K562 (cell line): ENCODE measurements at regions not wholly inside any gene's neighbourhood (a gene's known extent, or its start where the extent isn't known, plus 50 kb on each side); places are given as distances from the start of the nearest gene placed in this dataset.

Experiments
- ATAC-seq: fragments of 200-7000 bp; cut with Tn5 transposase; 3 replicates; pipeline ENCODE4 v1.9.1; 2020; ENCODE audit warnings: moderate library complexity
- BruUV-seq: library from RNA; stranded (reverse); fragments of 400-500 nt; replicated peaks from 2 replicates; lab custom pipeline; 2021; lab: Mats Ljungman, UMichigan
- CTCF ChIA-PET: fragments of 300-600 bp; formaldehyde crosslinking; extraction: SDS; loops from one replicate; lab custom pipeline; 2021; ENCODE audit warnings: low intra/inter-chr PET ratio; lab: Yijun Ruan, JAX
- POLR2A ChIA-PET: fragments of 300-600, 350-650 bp; sonication (Branson Sonifier 250); formaldehyde crosslinking; extraction: SDS; loops from one replicate; lab custom pipeline; 2021; ENCODE audit warnings: antibody characterized with exemption, inconsistent platforms; lab: Yijun Ruan, JAX
- DNase-seq, 4 experiments: peaks; one replicate each; pipeline versions ENCODE4 v3.0.0 to v3.0.0-alpha.2; 2011 to 2018; ENCODE audit warnings: low spot score in 3 of 4, mixed read lengths in 3 of 4; ENCODE audit errors: extremely low read depth in 1 of 4
- FAIRE-seq: peaks from 2 replicates; lab custom pipeline; 2011; peaks lifted over from hg19 to GRCh38; lab: Jason Lieb, UNC
- H2AFZ ChIP-seq: 2 replicates; pipeline ENCODE4 v1.6.0; 2011; ENCODE audit warnings: low read depth, low read length, control low read depth, inconsistent platforms
- H3K27ac ChIP-seq: fragments of 200-600 bp; 3 replicates; pipeline ENCODE4 v1.8.0; 2011; ENCODE audit warnings: low read depth, mild to moderate bottlenecking, control low read depth, inconsistent platforms, low read length, moderate library complexity, mixed read lengths; ENCODE audit errors: extremely low read depth
- H3K27me3 ChIP-seq, 2 experiments: fragments of 300-600 bp in 1 of 2; 2 replicates in 1 of 2; 3 replicates in 1 of 2; pipeline versions ENCODE4 v1.6.0 to v1.8.0; 2011; ENCODE audit warnings: inconsistent platforms in 2 of 2, low read length in 2 of 2, mild to moderate bottlenecking in 1 of 2, mixed read lengths in 1 of 2, moderate library complexity in 1 of 2; ENCODE audit not compliant: control insufficient read depth in 2 of 2, insufficient read depth in 2 of 2
- H3K36me3 ChIP-seq: fragments of 300-600 bp; 3 replicates; pipeline ENCODE4 v1.8.0; 2011; ENCODE audit warnings: mild to moderate bottlenecking, low read length, inconsistent platforms; ENCODE audit not compliant: control insufficient read depth, insufficient read depth
- H3K4me1 ChIP-seq, 2 experiments: fragments of 200-600 bp in 1 of 2; replicated peaks in 1 of 2; 2 replicates in 1 of 2; 3 replicates in 1 of 2; pipeline versions ENCODE4 v1.5.1 to v1.8.0; 2011; ENCODE audit warnings: inconsistent platforms in 2 of 2, low read length in 2 of 2, mild to moderate bottlenecking in 1 of 2, mixed read lengths in 1 of 2, moderate library complexity in 1 of 2; ENCODE audit not compliant: control insufficient read depth in 2 of 2, insufficient read depth in 2 of 2
- H3K4me2 ChIP-seq: 2 replicates; pipeline ENCODE4 v1.6.1; 2011; ENCODE audit warnings: low read length, control low read depth, inconsistent platforms, mixed read lengths; ENCODE audit not compliant: insufficient read depth
- H3K4me3 ChIP-seq: fragments of 200-600 bp; sonication (generic), shearing (Covaris generic); 2 replicates; pipeline ENCODE4 v1.5.1; 2016; ENCODE audit warnings: control low read depth, inconsistent platforms
- H3K79me2 ChIP-seq: fragments of 200-600 bp; 3 replicates; pipeline ENCODE4 v1.8.0; 2011; ENCODE audit warnings: low read length, inconsistent platforms; ENCODE audit not compliant: control insufficient read depth, insufficient read depth
- H3K9ac ChIP-seq, 2 experiments: 2 replicates each; pipeline versions ENCODE4 v1.6.0 to v1.6.1; 2011; ENCODE audit warnings: low read depth in 2 of 2, low read length in 2 of 2, control low read depth in 1 of 2, inconsistent platforms in 1 of 2, mild to moderate bottlenecking in 1 of 2, mixed read lengths in 1 of 2; ENCODE audit not compliant: insufficient read depth in 1 of 2
- H3K9me1 ChIP-seq: one replicate; pipeline ENCODE4 v1.6.0; 2011; ENCODE audit warnings: inconsistent platforms, mild to moderate bottlenecking, low read length, moderate library complexity; ENCODE audit not compliant: control insufficient read depth, insufficient read depth
- H3K9me3 ChIP-seq: replicated peaks from 2 replicates; pipeline ENCODE4 v1.5.1; 2011; ENCODE audit warnings: low read depth, low read length, inconsistent platforms; ENCODE audit not compliant: control insufficient read depth, insufficient read depth
- H4K20me1 ChIP-seq: replicated peaks from 2 replicates; pipeline ENCODE4 v1.6.1; 2011; ENCODE audit warnings: low read length, inconsistent platforms, mixed read lengths; ENCODE audit not compliant: control insufficient read depth, insufficient read depth
- HDAC6 ChIP-seq: IDR thresholded peaks from 2 replicates; pipeline ENCODE4 v1.6.1; 2012; ENCODE audit warnings: low read depth, mild to moderate bottlenecking, control low read depth, inconsistent platforms, low read length, moderate library complexity
- MYBL2 ChIP-seq, 2 experiments: fragments of 450-650 bp in 1 of 2; sonication (generic) in 1 of 2; formaldehyde crosslinking in 1 of 2; IDR thresholded peaks; 2 replicates each; pipeline versions ENCODE4 v1.6.1 to v1.8.1; 2017 to 2022; ENCODE audit warnings: borderline replicate concordance in 1 of 2, inconsistent platforms in 1 of 2, low read depth in 1 of 2, mild to moderate bottlenecking in 1 of 2, missing genetic modification reagents in 1 of 2, moderate library complexity in 1 of 2
- STAT5B ChIP-seq: fragments of 250-450 bp; sonication (Bioruptor Pico); IDR thresholded peaks from 2 replicates; pipeline ENCODE4 v1.8.0; 2021; ENCODE audit warnings: mild to moderate bottlenecking, inconsistent platforms
- ZNF586 ChIP-seq: fragments of 450-650 bp; formaldehyde crosslinking; conservative IDR thresholded peaks from 2 replicates; pipeline ENCODE4 v1.4.0; 2020; ENCODE audit warnings: mild to moderate bottlenecking, moderate library complexity
- WGBS: fragments of 100-300 bp; shearing (Covaris generic); methylation state at CpG from one replicate; pipeline ENCODE4 v1.1.6; 2016; ENCODE audit warnings: low coverage, mixed read lengths; ENCODE audit not compliant: insufficient coverage; ENCODE audit errors: missing lambda C conversion rate; 5-methylcytosine and 5-hydroxymethylcytosine counted together
- in situ Hi-C: fragments of 300-500 bp; cut with MboI; formaldehyde crosslinking; loops from 4 replicates; pipeline ENCODE4 v1.15.0; 2018; ENCODE audit warnings: inconsistent platforms, mixed read lengths
- intact Hi-C: fragments of 100-400 bp; cut with micrococcal nuclease; formaldehyde crosslinking; loops from 2 replicates; pipeline ENCODE4 v1.14.2; 2022
- TF ChIP-seq, protein P1 (sequence below): fragments of 450-650 bp; IDR thresholded peaks from 2 replicates; pipeline ENCODE4 v1.6.1; 2017; ENCODE audit warnings: antibody characterized with exemption, mild to moderate bottlenecking

DNA sequence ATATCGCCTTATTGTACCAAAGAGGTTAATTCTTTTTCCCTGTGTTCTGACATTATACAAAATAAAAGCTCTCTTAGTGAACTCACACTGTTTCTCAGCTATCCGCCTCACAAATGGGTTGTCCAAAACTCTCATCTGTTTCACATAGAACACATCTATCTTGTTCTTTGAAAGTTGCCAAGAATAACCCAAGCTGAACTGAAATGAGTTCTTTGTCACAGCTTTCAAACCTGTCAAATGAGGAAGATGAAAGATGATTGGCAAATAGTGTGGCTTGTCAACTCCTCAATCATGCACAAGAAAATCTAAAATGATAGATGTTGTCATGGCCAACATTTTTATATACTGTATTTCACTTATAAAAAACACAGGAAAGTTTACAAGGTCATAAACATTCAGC, 168.1 kb upstream of the OSTN start:
- intact Hi-C loops = no loop called here
- DNase-seq (no peak), ATAC-seq (no peak), FAIRE-seq (no peak)
- H3K4me1 ChIP-seq = no peaks in the 10 kb centered on the region
- H3K79me2 ChIP-seq = no peaks in the 10 kb centered on the region
- no peaks in the 10 kb centered on the region for H3K27me3 ChIP-seq
- TF ChIP-seq HDAC6 = no peak
- no peak overlapping the region for H3K4me2 ChIP-seq
- no peaks in the 10 kb centered on the region for H4K20me1 ChIP-seq
- no peaks in the 10 kb centered on the region; the same call in 1 of the 2 replicates for H3K9me3 ChIP-seq
- H3K27ac ChIP-seq = no peak overlapping the region
- CTCF ChIA-PET = no interaction called here
- WGBS = 3% methylated on average over 2 of the region's 2 CpGs
- in situ Hi-C loops = no loop called here
- H3K9me1 ChIP-seq = no peaks in the 10 kb centered on the region
- H3K4me3 ChIP-seq = no peak overlapping the region
- BruUV-seq = no TSS peak
- POLR2A ChIA-PET = no interaction called here
- H3K9ac ChIP-seq = no peak overlapping the region
- no peak overlapping the region for H2AFZ ChIP-seq
- no peaks in the 10 kb centered on the region for H3K36me3 ChIP-seq

- POLR2A ChIA-PET = no interaction called here
- WGBS = 3% methylated on average over 3 of the region's 3 CpGs
- ATAC-seq (no peak), FAIRE-seq (no peak), DNase-seq (no peak)
- Histone ChIP-seq H3K9me3 (no peaks in the 10 kb centered on the region; the same call in 1 of the 2 replicates), H4K20me1 (no peaks in the 10 kb centered on the region), H3K27ac (no peak overlapping the region), H3K9ac (no peak overlapping the region), H2AFZ (no peak overlapping the region), H3K36me3 (no peaks in the 10 kb centered on the region), H3K27me3 (no peaks in the 10 kb centered on the region), H3K4me1 (no peaks in the 10 kb centered on the region), H3K79me2 (no peaks in the 10 kb centered on the region), H3K4me3 (no peak overlapping the region), H3K9me1 (no peaks in the 10 kb centered on the region), H3K4me2 (no peak overlapping the region)
- TF ChIP-seq ZNF586 (CRISPR knock-in tag) (no peak), MYBL2 (IDR thresholded peaks at IDR 0.05; ENCODE audit: low read depth) (no peak), MYBL2 (CRISPR knock-in tag; IDR thresholded peaks at IDR 0.05; ENCODE audit: borderline replicate concordance) (no peak), STAT5B (CRISPR knock-in tag) (no peak)
- TF ChIP-seq, protein P1, sequence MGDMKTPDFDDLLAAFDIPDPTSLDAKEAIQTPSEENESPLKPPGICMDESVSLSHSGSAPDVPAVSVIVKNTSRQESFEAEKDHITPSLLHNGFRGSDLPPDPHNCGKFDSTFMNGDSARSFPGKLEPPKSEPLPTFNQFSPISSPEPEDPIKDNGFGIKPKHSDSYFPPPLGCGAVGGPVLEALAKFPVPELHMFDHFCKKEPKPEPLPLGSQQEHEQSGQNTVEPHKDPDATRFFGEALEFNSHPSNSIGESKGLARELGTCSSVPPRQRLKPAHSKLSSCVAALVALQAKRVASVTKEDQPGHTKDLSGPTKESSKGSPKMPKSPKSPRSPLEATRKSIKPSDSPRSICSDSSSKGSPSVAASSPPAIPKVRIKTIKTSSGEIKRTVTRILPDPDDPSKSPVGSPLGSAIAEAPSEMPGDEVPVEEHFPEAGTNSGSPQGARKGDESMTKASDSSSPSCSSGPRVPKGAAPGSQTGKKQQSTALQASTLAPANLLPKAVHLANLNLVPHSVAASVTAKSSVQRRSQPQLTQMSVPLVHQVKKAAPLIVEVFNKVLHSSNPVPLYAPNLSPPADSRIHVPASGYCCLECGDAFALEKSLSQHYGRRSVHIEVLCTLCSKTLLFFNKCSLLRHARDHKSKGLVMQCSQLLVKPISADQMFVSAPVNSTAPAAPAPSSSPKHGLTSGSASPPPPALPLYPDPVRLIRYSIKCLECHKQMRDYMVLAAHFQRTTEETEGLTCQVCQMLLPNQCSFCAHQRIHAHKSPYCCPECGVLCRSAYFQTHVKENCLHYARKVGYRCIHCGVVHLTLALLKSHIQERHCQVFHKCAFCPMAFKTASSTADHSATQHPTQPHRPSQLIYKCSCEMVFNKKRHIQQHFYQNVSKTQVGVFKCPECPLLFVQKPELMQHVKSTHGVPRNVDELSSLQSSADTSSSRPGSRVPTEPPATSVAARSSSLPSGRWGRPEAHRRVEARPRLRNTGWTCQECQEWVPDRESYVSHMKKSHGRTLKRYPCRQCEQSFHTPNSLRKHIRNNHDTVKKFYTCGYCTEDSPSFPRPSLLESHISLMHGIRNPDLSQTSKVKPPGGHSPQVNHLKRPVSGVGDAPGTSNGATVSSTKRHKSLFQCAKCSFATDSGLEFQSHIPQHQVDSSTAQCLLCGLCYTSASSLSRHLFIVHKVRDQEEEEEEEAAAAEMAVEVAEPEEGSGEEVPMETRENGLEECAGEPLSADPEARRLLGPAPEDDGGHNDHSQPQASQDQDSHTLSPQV = no peak
- no TSS peak for BruUV-seq
- in situ Hi-C loops (no loop called here), intact Hi-C loops (no loop called here)
- CTCF ChIA-PET = no interaction called here
These were observed 168.0 kb upstream of the GMNC start for GRCh38 chr3:191030491-191030890.
